ENCODE measurements at regions not wholly inside any gene's neighbourhood (a gene's known extent, or its start where the extent isn't known, plus 50 kb on each side); places are given as distances from the start of the nearest gene placed in this dataset.
A peak's percentile ranks its signal among the peaks of the same experiment; 100 is the strongest.
"Not testable (repeated sequence)": the region's sequence is repeated elsewhere in the genome, so short reads cannot be mapped to it uniquely, and the experiment has no call there.

DNA sequence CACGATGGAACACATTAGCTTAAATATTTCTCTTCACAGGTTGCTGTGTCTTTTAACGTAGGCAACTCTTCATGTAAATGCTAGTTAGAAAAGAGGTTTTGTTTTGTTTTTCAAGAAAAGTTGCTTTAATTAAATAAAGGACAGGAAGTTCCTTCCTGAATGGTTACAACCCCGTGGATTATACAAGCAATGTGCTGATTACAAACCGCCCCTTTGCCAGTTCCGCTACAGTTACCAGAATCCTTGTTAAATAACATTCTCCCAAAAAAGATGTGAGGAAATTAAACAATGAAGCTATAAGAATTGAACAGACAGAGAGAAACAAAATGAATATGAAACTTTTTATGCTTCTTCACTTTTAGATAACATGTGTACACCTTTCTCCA is 75.1 kb downstream of the LYZL2 start:
- peak overlapping the region in 2 of 4 donors; percentile 1 to 32 for H3K4me3 ChIP-seq
- TF ChIP-seq POLR2A (IDR thresholded peaks at IDR 0.05): no peak
- H3K27ac ChIP-seq: peak overlapping the region; percentile 57 to 72 (median 62)
- no peak for DNase-seq
- H3K9me3 ChIP-seq: no peaks in the 10 kb centered on the region
- intact Hi-C loops (cut with DNase I): no loop called here
- no peaks in the 10 kb centered on the region for H3K27me3 ChIP-seq
- peaks cover 0 to 12% (median 5%) of the 10 kb centered on the region in 4 donors for H3K4me1 ChIP-seq
- WGBS, 2 donors: 10 to 23% methylated on average over 5 of the region's 5 CpGs
- no peaks in the 10 kb centered on the region for H3K36me3 ChIP-seq

DNA sequence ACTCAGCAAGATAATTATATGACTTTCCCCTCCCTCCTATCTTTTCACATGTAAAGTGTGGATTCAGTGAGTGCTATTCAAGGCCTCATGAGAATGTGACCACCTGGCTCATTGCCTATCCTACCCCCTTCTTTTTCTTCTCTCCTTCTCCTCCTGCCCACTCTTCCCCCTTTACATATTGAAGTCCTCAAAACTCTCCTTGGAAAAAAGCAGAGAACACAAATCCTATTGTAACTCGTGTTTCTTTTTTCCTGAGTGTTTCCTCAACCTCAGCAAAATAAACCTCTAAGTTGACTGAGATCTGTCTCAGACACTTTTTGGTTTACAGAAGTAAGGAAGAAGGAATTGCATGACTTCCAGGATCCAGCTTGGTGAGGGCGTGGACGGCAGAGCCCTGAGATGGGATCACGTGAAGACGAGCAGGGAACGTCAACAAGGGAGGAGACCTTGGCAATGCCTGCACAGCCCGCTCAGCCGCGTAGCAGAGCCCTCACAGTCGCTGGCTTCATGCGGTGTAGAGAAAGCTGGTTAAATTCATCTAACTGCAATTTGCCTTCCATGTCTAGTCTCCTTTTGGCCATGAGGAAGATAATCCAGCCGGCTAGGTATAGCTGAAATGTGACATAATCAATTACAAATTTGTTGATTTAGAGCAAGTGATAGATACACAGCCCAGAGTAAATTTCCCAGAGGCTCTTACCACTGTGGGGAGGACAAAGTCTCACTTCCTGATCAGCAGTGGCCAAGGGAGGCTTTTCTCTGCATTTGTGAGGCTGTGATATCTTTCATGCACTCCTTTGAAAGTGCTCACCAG is 75.7 kb downstream of the LYZL2 start:
- Histone ChIP-seq H3K27me3 (no peaks in the 10 kb centered on the region), H3K4me1 (peaks cover 0 to 12% (median 5%) of the 10 kb centered on the region in 4 donors), H3K4me3 (peak overlapping the region in 3 of 4 donors; percentile 1 to 35 (median 32)), H3K27ac (peak overlapping the region; percentile 57 to 72 (median 62)), H3K36me3 (no peaks in the 10 kb centered on the region), H3K9me3 (no peaks in the 10 kb centered on the region)
- intact Hi-C loops (cut with DNase I): no loop called here
- peak; percentile 90 for DNase-seq
- 9 to 42% methylated on average over 12 of the region's 12 CpGs for WGBS, 2 donors
- TF ChIP-seq POLR2A (IDR thresholded peaks at IDR 0.05) (no peak), POLR2AphosphoS5 (IDR thresholded peaks at IDR 0.05) (peak in 3 of 4 donors; percentile 24 to 74 (median 51))

DNA sequence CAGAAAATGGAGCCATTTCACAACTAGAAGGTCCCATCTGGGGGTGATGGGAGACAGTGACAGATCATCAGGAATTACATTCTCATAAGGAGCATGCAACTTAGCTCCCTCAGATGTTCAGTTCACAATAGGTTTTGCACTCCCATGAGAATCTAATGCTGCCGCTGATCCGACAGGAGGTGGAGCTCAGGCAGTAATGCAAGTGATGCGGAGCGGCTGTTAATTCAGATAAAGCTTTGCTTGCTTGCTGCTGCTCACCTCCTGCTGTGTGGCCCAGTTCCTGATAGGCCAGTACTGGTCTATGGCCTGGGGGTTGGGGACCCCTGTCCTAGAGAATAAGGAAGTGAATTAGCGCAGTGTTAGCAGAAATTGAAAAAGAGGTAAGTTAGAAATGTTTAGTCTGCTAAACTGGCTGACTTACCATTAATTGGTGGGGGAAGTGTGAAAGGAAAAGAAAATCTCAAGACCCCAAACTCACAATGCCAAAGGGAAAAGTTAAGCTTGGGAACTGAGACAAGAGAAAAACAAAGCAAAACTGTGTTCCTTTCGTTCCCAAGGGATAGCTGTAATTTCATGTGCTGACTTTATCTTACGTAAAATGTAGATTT is 76.4 kb downstream of the LYZL2 start:
- Histone ChIP-seq H3K9me3 (no peaks in the 10 kb centered on the region), H3K27me3 (no peaks in the 10 kb centered on the region), H3K4me1 (peaks cover 0 to 12% (median 5%) of the 10 kb centered on the region in 4 donors), H3K36me3 (no peaks in the 10 kb centered on the region), H3K4me3 (no peak overlapping the region), H3K27ac (peak overlapping the region; percentile 57 to 72 (median 62))
- intact Hi-C loops (cut with DNase I): no loop called here
- DNase-seq: no peak
- TF ChIP-seq, protein P1, sequence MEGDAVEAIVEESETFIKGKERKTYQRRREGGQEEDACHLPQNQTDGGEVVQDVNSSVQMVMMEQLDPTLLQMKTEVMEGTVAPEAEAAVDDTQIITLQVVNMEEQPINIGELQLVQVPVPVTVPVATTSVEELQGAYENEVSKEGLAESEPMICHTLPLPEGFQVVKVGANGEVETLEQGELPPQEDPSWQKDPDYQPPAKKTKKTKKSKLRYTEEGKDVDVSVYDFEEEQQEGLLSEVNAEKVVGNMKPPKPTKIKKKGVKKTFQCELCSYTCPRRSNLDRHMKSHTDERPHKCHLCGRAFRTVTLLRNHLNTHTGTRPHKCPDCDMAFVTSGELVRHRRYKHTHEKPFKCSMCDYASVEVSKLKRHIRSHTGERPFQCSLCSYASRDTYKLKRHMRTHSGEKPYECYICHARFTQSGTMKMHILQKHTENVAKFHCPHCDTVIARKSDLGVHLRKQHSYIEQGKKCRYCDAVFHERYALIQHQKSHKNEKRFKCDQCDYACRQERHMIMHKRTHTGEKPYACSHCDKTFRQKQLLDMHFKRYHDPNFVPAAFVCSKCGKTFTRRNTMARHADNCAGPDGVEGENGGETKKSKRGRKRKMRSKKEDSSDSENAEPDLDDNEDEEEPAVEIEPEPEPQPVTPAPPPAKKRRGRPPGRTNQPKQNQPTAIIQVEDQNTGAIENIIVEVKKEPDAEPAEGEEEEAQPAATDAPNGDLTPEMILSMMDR (IDR thresholded peaks at IDR 0.05): no peak
- TF ChIP-seq POLR2AphosphoS5 (IDR thresholded peaks at IDR 0.05) (no peak), EP300 (IDR thresholded peaks at IDR 0.05) (no peak), POLR2A (IDR thresholded peaks at IDR 0.05) (no peak)
- WGBS, 2 donors: 63 to 80% methylated on average over 7 of the region's 7 CpGs

DNA sequence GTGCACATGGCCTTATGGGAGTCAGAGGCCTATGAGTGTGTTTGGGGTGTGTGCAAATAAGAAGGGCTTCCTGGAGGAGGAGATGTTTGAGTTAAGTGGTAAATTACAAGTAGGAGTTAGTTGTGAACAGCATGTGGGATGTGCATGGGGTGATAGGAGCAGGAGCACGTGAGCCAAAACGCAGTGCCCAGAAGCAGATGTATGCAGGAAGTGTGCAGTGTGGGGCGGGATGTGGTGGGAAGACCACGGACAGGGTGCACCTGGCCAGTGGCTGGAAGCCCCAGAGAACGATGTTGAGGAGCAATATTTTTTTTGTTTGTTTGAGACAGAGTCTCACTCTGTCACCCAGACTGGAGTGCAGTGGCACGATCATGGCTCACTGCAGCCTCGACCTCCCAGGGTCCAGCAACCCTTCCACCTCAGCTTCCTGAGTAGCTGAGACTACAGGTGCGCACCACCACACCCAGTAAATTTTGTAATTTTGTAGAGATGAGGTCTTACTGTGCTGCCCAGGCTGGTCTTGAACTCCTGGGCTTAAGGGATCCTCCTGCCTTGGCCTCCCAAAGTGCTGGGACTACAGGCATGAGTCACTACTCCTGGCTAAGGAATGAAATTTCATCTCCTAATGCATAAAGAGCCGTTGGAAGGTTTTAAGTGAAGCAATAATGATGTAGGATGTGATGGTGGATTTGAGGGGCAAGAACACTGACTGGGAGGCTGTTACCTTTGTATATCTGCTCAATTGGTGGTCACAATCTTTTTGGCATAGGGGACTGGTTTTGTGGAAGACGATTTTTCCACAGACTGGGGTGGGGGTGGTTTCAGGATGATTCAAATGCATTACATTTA is 78.4 kb downstream of the LYZL2 start:
- no peaks in the 10 kb centered on the region for H3K27me3 ChIP-seq
- WGBS, 2 donors: 67 to 85% methylated on average over 10 of the region's 10 CpGs
- TF ChIP-seq POLR2A (IDR thresholded peaks at IDR 0.05) (no peak), POLR2AphosphoS5 (IDR thresholded peaks at IDR 0.05) (no peak), EP300 (IDR thresholded peaks at IDR 0.05) (no peak)
- TF ChIP-seq, protein P1 (IDR thresholded peaks at IDR 0.05): no peak
- H3K4me1 ChIP-seq: peaks cover 0 to 12% (median 5%) of the 10 kb centered on the region in 4 donors
- no peaks in the 10 kb centered on the region for H3K36me3 ChIP-seq
- intact Hi-C loops (cut with DNase I): no loop called here
- no peak overlapping the region for H3K27ac ChIP-seq
- no peak overlapping the region for H3K4me3 ChIP-seq
- no peaks in the 10 kb centered on the region for H3K9me3 ChIP-seq
- no peak for DNase-seq

DNA sequence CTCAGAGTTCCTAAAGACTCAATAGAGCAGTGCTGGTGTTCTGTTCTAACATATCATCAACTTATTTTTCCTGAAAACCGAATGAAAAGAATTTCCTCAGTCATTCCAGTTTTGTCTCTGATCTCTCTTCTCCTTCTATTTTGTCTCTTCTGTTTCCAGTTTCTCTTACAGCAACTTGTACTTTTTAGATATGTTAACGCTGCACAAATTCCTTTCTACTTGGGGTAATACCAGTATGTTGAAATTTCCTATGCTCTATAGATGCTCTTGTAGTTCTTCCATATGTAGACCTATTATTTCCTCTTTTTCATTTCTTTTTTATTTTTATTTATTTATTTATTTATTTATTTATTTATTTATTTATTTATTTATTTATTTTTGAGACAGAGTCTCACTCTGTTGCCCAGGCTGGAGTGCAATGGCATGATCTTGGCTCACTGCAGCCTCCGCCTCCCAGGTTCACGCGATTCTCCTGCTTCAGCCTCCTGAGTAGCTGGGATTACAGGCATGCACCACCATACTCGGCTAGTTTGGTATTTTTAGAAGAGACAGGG is 80.3 kb downstream of the LYZL2 start:
- H3K27me3 ChIP-seq; H3K9me3 ChIP-seq; H3K36me3 ChIP-seq; intact Hi-C loops (cut with DNase I); H3K4me3 ChIP-seq; DNase-seq: not testable (repeated sequence)
- Histone ChIP-seq H3K4me1 (peaks cover 0 to 11% (median 5%) of the 10 kb centered on the region in 4 donors), H3K27ac (peak overlapping the region in 3 of 4 donors; percentile 7 to 48 (median 18))
- WGBS, 2 donors: 89 to 93% methylated on average over 6 of the region's 6 CpGs
